Stimulated activated CD8-positive, alpha-beta memory T cell treated with anti-CD3 and anti-CD28 coated beads, Interleukin-2, amount 100 ng/mL, for 1 hour (primary cell): ENCODE measurements at regions not wholly inside any gene's neighbourhood (a gene's known extent, or its start where the extent isn't known, plus 50 kb on each side); places are given as distances from the start of the nearest gene placed in this dataset.

Experiments
- DNase-seq, 2 donors: peaks; one replicate each; pipeline ENCODE4 v3.0.0-alpha.2; 2020; ENCODE audit warnings: low read depth in 2 of 2

- no peak for DNase-seq
Measured at GRCh38 chr6:41428996-41429421, 93.6 kb downstream of the NCR2 start.

GRCh38 chr6:41429506-41430504 lies 94.4 kb downstream of the NCR2 start:
- DNase-seq: no peak

GRCh38 chr6:41430875-41431274 lies 95.5 kb downstream of the NCR2 start:
- no peak for DNase-seq

- no peak for DNase-seq
Measured at GRCh38 chr6:41432280-41432679, 96.9 kb downstream of the NCR2 start.

GRCh38 chr6:41434803-41435481 lies 99.5 kb downstream of the NCR2 start:
- no peak for DNase-seq

GRCh38 chr6:41437604-41438003 lies 102.2 kb downstream of the NCR2 start:
- no peak for DNase-seq

GRCh38 chr6:41438746-41439145 lies 103.3 kb downstream of the NCR2 start:
- DNase-seq: no peak

- DNase-seq: no peak
Measured at GRCh38 chr6:41439524-41440418, 104.4 kb downstream of the NCR2 start.

GRCh38 chr6:41440958-41441357 lies 105.2 kb upstream of the FOXP4 start:
- DNase-seq: no peak

GRCh38 chr6:41441598-41442351 lies 104.4 kb upstream of the FOXP4 start:
- DNase-seq: no peak

- no peak for DNase-seq
Measured at GRCh38 chr6:41442352-41442672, 103.9 kb upstream of the FOXP4 start.

GRCh38 chr6:41442800-41443501 lies 103.2 kb upstream of the FOXP4 start:
- no peak for DNase-seq

GRCh38 chr6:41443616-41444525 lies 102.3 kb upstream of the FOXP4 start:
- DNase-seq: no peak

- no peak for DNase-seq
Measured at GRCh38 chr6:41445261-41445660, 100.9 kb upstream of the FOXP4 start.

- no peak for DNase-seq
Measured at GRCh38 chr6:41446132-41446531, 100.0 kb upstream of the FOXP4 start.

- no peak for DNase-seq
Measured at GRCh38 chr6:41446907-41447545, 99.2 kb upstream of the FOXP4 start.

- no peak for DNase-seq
Measured at GRCh38 chr6:41448256-41448655, 97.9 kb upstream of the FOXP4 start.

- no peak for DNase-seq
Measured at GRCh38 chr6:41449399-41450245, 96.6 kb upstream of the FOXP4 start.
